Astrocyte (in vitro differentiated cells and primary cell): ENCODE measurements at regions not wholly inside any gene's neighbourhood (a gene's known extent, or its start where the extent isn't known, plus 50 kb on each side); places are given as distances from the start of the nearest gene placed in this dataset.

Experiments used
- DNase-seq: peaks from one replicate; pipeline ENCODE4 v3.0.0-alpha.2; 2010; ENCODE audit warnings: low read depth
- FAIRE-seq: peaks from 2 replicates; lab custom pipeline; 2011; peaks lifted over from hg19 to GRCh38; lab: Jason Lieb, UNC
- H2AFZ ChIP-seq: 2 replicates; pipeline ENCODE4 v1.6.0; 2012; ENCODE audit warnings: low read depth, low read length, inconsistent platforms
- H3K27ac ChIP-seq: 2 replicates; pipeline ENCODE4 v1.5.1; 2011; ENCODE audit warnings: low read depth, low read length, inconsistent platforms
- H3K27me3 ChIP-seq: 2 replicates; pipeline ENCODE4 v1.6.0; 2011; ENCODE audit warnings: low read length, inconsistent platforms; ENCODE audit not compliant: insufficient read depth
- H3K36me3 ChIP-seq: 2 replicates; pipeline ENCODE4 v1.5.1; 2011; ENCODE audit warnings: low read length, inconsistent platforms; ENCODE audit not compliant: insufficient read depth
- H3K4me1 ChIP-seq: 2 replicates; pipeline ENCODE4 v1.5.1; 2011; ENCODE audit warnings: low read length, inconsistent platforms; ENCODE audit not compliant: insufficient read depth
- H3K4me2 ChIP-seq: 2 replicates; pipeline ENCODE4 v1.6.0; 2012; ENCODE audit warnings: low read length, inconsistent platforms
- H3K4me3 ChIP-seq: 2 replicates; pipeline ENCODE4 v1.5.1; 2011; ENCODE audit warnings: low read depth, mild to moderate bottlenecking, low read length, inconsistent platforms; ENCODE audit not compliant: insufficient read depth
- H3K79me2 ChIP-seq: 2 replicates; pipeline ENCODE4 v1.6.0; 2012; ENCODE audit warnings: mild to moderate bottlenecking, low read length, inconsistent platforms; ENCODE audit not compliant: insufficient read depth
- H3K9ac ChIP-seq: 2 replicates; pipeline ENCODE4 v1.6.0; 2012; ENCODE audit warnings: mild to moderate bottlenecking, low read length, inconsistent platforms
- H3K9me3 ChIP-seq: 2 replicates; pipeline ENCODE4 v1.5.1; 2012; ENCODE audit warnings: low read depth, mild to moderate bottlenecking, low read length, inconsistent platforms; ENCODE audit not compliant: insufficient read depth
- H4K20me1 ChIP-seq: 2 replicates; pipeline ENCODE4 v1.6.0; 2012; ENCODE audit warnings: low read length, inconsistent platforms; ENCODE audit not compliant: insufficient read depth
- H3K27ac Mint-ChIP-seq: one replicate; pipeline ENCODE4 v1.8.0; 2021; ENCODE audit warnings: mild to moderate bottlenecking, mixed read lengths; ENCODE audit not compliant: unreplicated experiment
- H3K27me3 Mint-ChIP-seq: one replicate; pipeline ENCODE4 v1.8.0; 2021; ENCODE audit warnings: low read depth, mixed read lengths; ENCODE audit not compliant: unreplicated experiment
- H3K36me3 Mint-ChIP-seq: one replicate; pipeline ENCODE4 v1.8.0; 2021; ENCODE audit warnings: low read depth, mixed read lengths; ENCODE audit not compliant: unreplicated experiment
- H3K4me1 Mint-ChIP-seq: one replicate; pipeline ENCODE4 v1.8.0; 2021; ENCODE audit warnings: low read depth, mixed read lengths; ENCODE audit not compliant: unreplicated experiment
- H3K4me3 Mint-ChIP-seq: one replicate; pipeline ENCODE4 v1.8.0; 2021; ENCODE audit warnings: mild to moderate bottlenecking, moderate library complexity, mixed read lengths; ENCODE audit not compliant: unreplicated experiment
- H3K9me3 Mint-ChIP-seq: one replicate; pipeline ENCODE4 v1.8.0; 2021; ENCODE audit warnings: mild to moderate bottlenecking, mixed read lengths; ENCODE audit not compliant: unreplicated experiment
- CTCF ChIP-seq: IDR thresholded peaks from 2 replicates; pipeline ENCODE4 v1.5.1; 2011; ENCODE audit warnings: low read depth, mild to moderate bottlenecking, inconsistent platforms, low read length, moderate library complexity; ENCODE audit not compliant: insufficient read depth
- EZH2 ChIP-seq: IDR thresholded peaks from 2 replicates; pipeline ENCODE4 v1.6.1; 2012; ENCODE audit warnings: mild to moderate bottlenecking, low read length, inconsistent platforms; ENCODE audit not compliant: insufficient read depth

- Mint-ChIP-seq H3K27me3 (peaks cover 3% of the 10 kb centered on the region), H3K9me3 (no peaks in the 10 kb centered on the region), H3K36me3 (no peaks in the 10 kb centered on the region), H3K27ac (no peak overlapping the region), H3K4me1 (peaks cover 3% of the 10 kb centered on the region), H3K4me3 (no peak overlapping the region)
- Histone ChIP-seq H3K27ac (no peak overlapping the region), H3K36me3 (no peaks in the 10 kb centered on the region), H3K79me2 (no peaks in the 10 kb centered on the region), H3K4me3 (no peak overlapping the region), H3K4me2 (no peak overlapping the region), H4K20me1 (no peaks in the 10 kb centered on the region), H2AFZ (no peak overlapping the region), H3K9me3 (no peaks in the 10 kb centered on the region), H3K27me3 (no peaks in the 10 kb centered on the region), H3K4me1 (peaks cover 6% of the 10 kb centered on the region), H3K9ac (no peak overlapping the region)
- FAIRE-seq (peak; percentile 65), DNase-seq (no peak)
- TF ChIP-seq EZH2 (no peak), CTCF (no peak)
These were observed 390.5 kb upstream of the HSF2 start for GRCh38 chr6:122009000-122009350.

GRCh38 chr6:122012578-122012977 lies 386.9 kb upstream of the HSF2 start:
- H3K4me1 Mint-ChIP-seq, result peaks cover 3% of the 10 kb centered on the region
- no peak overlapping the region for H2AFZ ChIP-seq
- no peak overlapping the region for H3K4me2 ChIP-seq

More at GRCh38 chr6:122012578-122012977, 386.9 kb upstream of the HSF2 start:
- H3K79me2 ChIP-seq, result no peaks in the 10 kb centered on the region
- no peaks in the 10 kb centered on the region for H3K27me3 ChIP-seq
- Mint-ChIP-seq H3K9me3 (no peaks in the 10 kb centered on the region), H3K4me3 (no peak overlapping the region), H3K27me3 (no peaks in the 10 kb centered on the region), H3K27ac (no peak overlapping the region), H3K36me3 (no peaks in the 10 kb centered on the region)
- FAIRE-seq, result no peak
- H3K9ac ChIP-seq, result no peak overlapping the region
- H4K20me1 ChIP-seq, result no peaks in the 10 kb centered on the region
- H3K4me3 ChIP-seq, result no peak overlapping the region
- no peaks in the 10 kb centered on the region for H3K9me3 ChIP-seq
- peak; percentile 64 for DNase-seq
- no peak for TF ChIP-seq CTCF
- no peak for TF ChIP-seq EZH2
- peaks cover 6% of the 10 kb centered on the region for H3K4me1 ChIP-seq
- no peak overlapping the region for H3K27ac ChIP-seq
- no peaks in the 10 kb centered on the region for H3K36me3 ChIP-seq
